Heart right ventricle (tissue), 16 donors: ENCODE measurements at regions not wholly inside any gene's neighbourhood (a gene's known extent, or its start where the extent isn't known, plus 50 kb on each side); places are given as distances from the start of the nearest gene placed in this dataset.
A peak's percentile ranks its signal among the peaks of the same experiment; 100 is the strongest.

ENCODE experiments used
- ATAC-seq, 8 donors: fragments of 200-7000 bp; cut with Tn5 transposase; one replicate each; pipeline ENCODE4 v1.9.1; 2020; ENCODE audit warnings: mild to moderate bottlenecking in 8 of 8, moderate library complexity in 8 of 8, moderate number of reproducible peaks in 1 of 8
- DNase-seq, 2 donors: peaks; one replicate each; pipeline ENCODE4 v3.0.0-alpha.2; 2020
- H3K27ac ChIP-seq, 10 donors: fragments of 200-600 bp; sonication (generic) in 2 of 10; one replicate each; pipeline versions ENCODE4 v1.5.0 to v1.8.0; 2020 to 2022; ENCODE audit warnings: mild to moderate bottlenecking in 3 of 10
- H3K27me3 ChIP-seq, 7 donors: fragments of 200-600 bp; one replicate each; pipeline ENCODE4 v1.8.0; 2021 to 2022; ENCODE audit warnings: mild to moderate bottlenecking in 2 of 7
- H3K36me3 ChIP-seq, 9 donors: fragments of 200-600 bp; sonication (generic) in 1 of 9; one replicate each; pipeline versions ENCODE4 v1.5.0 to v1.8.0; 2020 to 2022; ENCODE audit warnings: mild to moderate bottlenecking in 2 of 9
- H3K4me1 ChIP-seq, 9 donors: fragments of 200-600 bp; sonication (generic) in 1 of 9; one replicate each; pipeline versions ENCODE4 v1.5.0 to v1.8.0; 2020 to 2022; ENCODE audit warnings: mild to moderate bottlenecking in 4 of 9
- H3K4me3 ChIP-seq, 10 donors: fragments of 200-600 bp; sonication (generic) in 2 of 10; one replicate each; pipeline versions ENCODE4 v1.5.0 to v1.8.0; 2020 to 2022; ENCODE audit warnings: mild to moderate bottlenecking in 7 of 10, moderate library complexity in 2 of 10
- H3K9me3 ChIP-seq, 11 donors: fragments of 200-600 bp in 10 of 11; sonication (generic) in 2 of 11; one replicate each; pipeline versions ENCODE4 v1.5.0 to v1.8.0; 2013 to 2022; ENCODE audit warnings: mild to moderate bottlenecking in 2 of 11, control low read depth in 1 of 11, moderate library complexity in 1 of 11
- CTCF ChIP-seq, 9 donors: fragments of 200-600 bp; sonication (generic) in 2 of 9; IDR thresholded peaks; one replicate each; pipeline versions ENCODE4 v1.5.0 to v1.8.0; 2021 to 2022; ENCODE audit warnings: antibody characterized with exemption in 9 of 9, mild to moderate bottlenecking in 5 of 9, moderate library complexity in 1 of 9
- WGBS, 2 donors: extraction: QIAGEN DNeasy Blood & Tissue Kit; methylation state at CpG; one replicate each; pipeline ENCODE4 v1.1.7; 2013; ENCODE audit warnings: inconsistent platforms in 1 of 2; 5-methylcytosine and 5-hydroxymethylcytosine counted together
- intact Hi-C, 10 donors: fragments of 100-400 bp; cut with DNase I; formaldehyde crosslinking; loops; one replicate each; pipeline versions ENCODE4 v1.11.1 to v1.14.2; 2022
- donor health status: Arrhythmogenic right ventricular cardiomyopathy.
- donor health status: ischemic (EF 13 %, LVEDD 7.1; RV severe dilation, severe dysfunction).
- donor health status: healthy with polysubstance abuse.
- donor health status: DM: no; HTN: yes; CAD: no.
- donor health status: DM: no; HTN: no; CAD: no.
- donor health status: ischemic (EF 25% LVEDD 6.9; RV normal size, moderate dysfunction).
- donor health status: ischemic (EF 25% LVEDD 5.7; RV mildly dilated, moderate dysfunction).
- donor health status: healthy.
- donor health status: DM: yes; HTN: yes; CAD: no.
- donor health status: Ischemic cardiomyopathy.
- donor health status: ischemic (EF 35%, LVEDD 5.7; RV mildly dilated, moderate dysfunction).
- donor health status: nonischemic (EF 11% LVEDD 7.7; RV severe dilation, severe dysfunction).
- donor health status: DM: yes; HTN: yes; CAD: no.
- donor health status: PGD.
- donor health status: ischemic (EF 29% LVEDD 5.4; RV normal size, mild dysfunction).
- donor health status: nonischemic (EF 23%, LVEDD 6.1; RV moderate dilation, normal function).

GRCh38 chr7:25625306-25625992 is 397.2 kb upstream of the NPVF start:
- Histone ChIP-seq H3K9me3 (no peaks in the 10 kb centered on the region), H3K4me1 (peaks cover 0 to 42% (median 15%) of the 10 kb centered on the region in 9 donors), H3K27me3 (no peaks in the 10 kb centered on the region), H3K4me3 (no peak overlapping the region), H3K36me3 (no peaks in the 10 kb centered on the region), H3K27ac (peak overlapping the region; percentile 22 to 83 (median 56))
- ATAC-seq (no peak), DNase-seq (no peak)
- TF ChIP-seq CTCF (IDR thresholded peaks at IDR 0.05), result no peak
- intact Hi-C loops, result loop anchor here in 1 of 10 donors (5.0 kb wide), 1 partner anchor 37 kb away; no protein-coding TSS in a partner anchor
- WGBS, 2 donors, result 47 to 56% methylated on average over 5 of the region's 5 CpGs

GRCh38 chr7:25626451-25627131 is 398.3 kb upstream of the NPVF start:
- peak overlapping the region in 5 of 10 donors; percentile 11 to 83 (median 50) for H3K27ac ChIP-seq
- TF ChIP-seq CTCF (IDR thresholded peaks at IDR 0.05), result no peak
- WGBS, 2 donors, result 67 to 69% methylated on average over 4 of the region's 4 CpGs
- H3K27me3 ChIP-seq, result no peaks in the 10 kb centered on the region
- DNase-seq, result no peak
- intact Hi-C loops, result loop anchor here in 1 of 10 donors (5.0 kb wide), 1 partner anchor 36 kb away; no protein-coding TSS in a partner anchor
- no peak for ATAC-seq
- no peak overlapping the region for H3K4me3 ChIP-seq
- H3K9me3 ChIP-seq, result no peaks in the 10 kb centered on the region
- H3K36me3 ChIP-seq, result no peaks in the 10 kb centered on the region
- H3K4me1 ChIP-seq, result peaks cover 0 to 37% (median 9%) of the 10 kb centered on the region in 9 donors

- intact Hi-C loops, result loop anchor here in 1 of 10 donors (5.0 kb wide), 1 partner anchor 34 kb away; no protein-coding TSS in a partner anchor
- DNase-seq, result no peak
These were observed 400.2 kb upstream of the NPVF start for GRCh38 chr7:25628446-25628845.

More at GRCh38 chr7:25628446-25628845, 400.2 kb upstream of the NPVF start:
- peaks cover 0 to 37% (median 9%) of the 10 kb centered on the region in 9 donors for H3K4me1 ChIP-seq
- no peak for ATAC-seq
- WGBS, 2 donors, result 68 to 82% methylated on average over 3 of the region's 3 CpGs
- no peak overlapping the region for H3K4me3 ChIP-seq
- no peaks in the 10 kb centered on the region for H3K27me3 ChIP-seq
- H3K36me3 ChIP-seq, result no peaks in the 10 kb centered on the region
- no peak for TF ChIP-seq CTCF (IDR thresholded peaks at IDR 0.05)
- no peaks in the 10 kb centered on the region for H3K9me3 ChIP-seq
- H3K27ac ChIP-seq, result no peak overlapping the region
